CD4-positive, alpha-beta T cell (primary cell): ENCODE measurements at regions not wholly inside any gene's neighbourhood (a gene's known extent, or its start where the extent isn't known, plus 50 kb on each side); places are given as distances from the start of the nearest gene placed in this dataset.

ENCODE experiments used
- ATAC-seq: fragments of 200-7000 bp; cut with Tn5 transposase; one replicate; pipeline ENCODE4 v1.10.0; 2022; ENCODE audit warnings: mild to moderate bottlenecking; ENCODE audit not compliant: poor library complexity
- CTCF ChIA-PET: fragments of 350-600 bp; sonication (Branson Sonifier 250); formaldehyde crosslinking; loops from one replicate; lab custom pipeline; 2021; ENCODE audit warnings: antibody characterized with exemption, inconsistent platforms; lab: Charles Lee
- POLR2A ChIA-PET: fragments of 350-600 bp; sonication (Branson Sonifier 250); formaldehyde crosslinking; loops from one replicate; lab custom pipeline; 2021; ENCODE audit warnings: antibody characterized with exemption, inconsistent platforms; lab: Charles Lee
- DNase-seq, 14 experiments: peaks; one replicate each; pipeline ENCODE4 v3.0.0-alpha.2; 2013 to 2020; ENCODE audit warnings: mixed read lengths in 2 of 14
- H3K27ac ChIP-seq, 2 donors: one replicate each; pipeline versions ENCODE4 v1.5.1 to v1.7.0; 2013; ENCODE audit warnings: low read length in 2 of 2, low read depth in 1 of 2, mild to moderate bottlenecking in 1 of 2
- H3K27me3 ChIP-seq, 2 experiments: 1 replicate in 1 of 2; 2 replicates in 1 of 2; pipeline versions ENCODE4 v1.6.1 to v1.7.0; 2013; ENCODE audit warnings: low read length in 2 of 2, control low read depth in 1 of 2, mild to moderate bottlenecking in 1 of 2, moderate library complexity in 1 of 2; ENCODE audit not compliant: insufficient read depth in 2 of 2, control insufficient read depth in 1 of 2
- H3K36me3 ChIP-seq: one replicate; pipeline ENCODE4 v1.6.1; 2013; ENCODE audit warnings: low read length, control low read depth; ENCODE audit not compliant: insufficient read depth
- H3K4me1 ChIP-seq: one replicate; pipeline ENCODE4 v1.6.1; 2013; ENCODE audit warnings: low read length, control low read depth; ENCODE audit not compliant: insufficient read depth
- H3K4me3 ChIP-seq: one replicate; pipeline ENCODE4 v1.5.1; 2013; ENCODE audit warnings: mild to moderate bottlenecking, low read length, moderate library complexity
- H3K9me3 ChIP-seq, 2 experiments: 1 replicate in 1 of 2; 2 replicates in 1 of 2; pipeline versions ENCODE4 v1.6.1 to v1.7.0; 2013; ENCODE audit warnings: low read length in 2 of 2, mild to moderate bottlenecking in 2 of 2, control low read depth in 1 of 2, moderate library complexity in 1 of 2; ENCODE audit not compliant: control insufficient read depth in 1 of 2, insufficient read depth in 1 of 2
- H3K27ac Mint-ChIP-seq: one replicate; pipeline ENCODE4 v1.8.0; 2020; ENCODE audit warnings: mixed read lengths
- H3K27me3 Mint-ChIP-seq: one replicate; pipeline ENCODE4 v1.8.0; 2021; ENCODE audit warnings: mixed read lengths
- H3K36me3 Mint-ChIP-seq: one replicate; pipeline ENCODE4 v1.8.0; 2021; ENCODE audit warnings: low read depth, mixed read lengths
- H3K4me1 Mint-ChIP-seq: one replicate; pipeline ENCODE4 v1.8.0; 2021; ENCODE audit warnings: low read depth, mixed read lengths
- H3K4me3 Mint-ChIP-seq: one replicate; pipeline ENCODE4 v1.8.0; 2020; ENCODE audit warnings: mild to moderate bottlenecking, mixed read lengths
- H3K9me3 Mint-ChIP-seq: one replicate; pipeline ENCODE4 v1.8.0; 2020; ENCODE audit warnings: mixed read lengths
- intact Hi-C, 2 experiments: fragments of 100-400 bp; cut with DNase I in 1 of 2; cut with micrococcal nuclease in 1 of 2; formaldehyde crosslinking; loops; one replicate each; pipeline versions ENCODE4 v1.15.1 to v1.9.0; 2023 to 2025; cut with DNase I, micrococcal nuclease
- TF ChIP-seq, protein P1 (sequence below): fragments of 200-600 bp; IDR thresholded peaks from one replicate; pipeline ENCODE4 v1.8.0; 2022; ENCODE audit warnings: antibody characterized with exemption, mild to moderate bottlenecking

GRCh38 chr13:87087741-87088140 is 583.4 kb upstream of the SLITRK5 start:
- Mint-ChIP-seq H3K9me3 (no peaks in the 10 kb centered on the region), H3K4me3 (no peak overlapping the region), H3K27ac (no peak overlapping the region), H3K36me3 (no peaks in the 10 kb centered on the region), H3K4me1 (no peaks in the 10 kb centered on the region), H3K27me3 (no peaks in the 10 kb centered on the region)
- H3K9me3 ChIP-seq: peaks cover 0 to 7% of the 10 kb centered on the region in 2 experiments
- no peaks in the 10 kb centered on the region for H3K4me1 ChIP-seq
- TF ChIP-seq, protein P1, sequence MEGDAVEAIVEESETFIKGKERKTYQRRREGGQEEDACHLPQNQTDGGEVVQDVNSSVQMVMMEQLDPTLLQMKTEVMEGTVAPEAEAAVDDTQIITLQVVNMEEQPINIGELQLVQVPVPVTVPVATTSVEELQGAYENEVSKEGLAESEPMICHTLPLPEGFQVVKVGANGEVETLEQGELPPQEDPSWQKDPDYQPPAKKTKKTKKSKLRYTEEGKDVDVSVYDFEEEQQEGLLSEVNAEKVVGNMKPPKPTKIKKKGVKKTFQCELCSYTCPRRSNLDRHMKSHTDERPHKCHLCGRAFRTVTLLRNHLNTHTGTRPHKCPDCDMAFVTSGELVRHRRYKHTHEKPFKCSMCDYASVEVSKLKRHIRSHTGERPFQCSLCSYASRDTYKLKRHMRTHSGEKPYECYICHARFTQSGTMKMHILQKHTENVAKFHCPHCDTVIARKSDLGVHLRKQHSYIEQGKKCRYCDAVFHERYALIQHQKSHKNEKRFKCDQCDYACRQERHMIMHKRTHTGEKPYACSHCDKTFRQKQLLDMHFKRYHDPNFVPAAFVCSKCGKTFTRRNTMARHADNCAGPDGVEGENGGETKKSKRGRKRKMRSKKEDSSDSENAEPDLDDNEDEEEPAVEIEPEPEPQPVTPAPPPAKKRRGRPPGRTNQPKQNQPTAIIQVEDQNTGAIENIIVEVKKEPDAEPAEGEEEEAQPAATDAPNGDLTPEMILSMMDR: no peak
- H3K27ac ChIP-seq: no peak overlapping the region
- H3K4me3 ChIP-seq: no peak overlapping the region
- no peak for ATAC-seq
- CTCF ChIA-PET: interaction anchor here (1.0 kb wide), 1 partner anchor 40 kb away, joined by 3 read pairs; no protein-coding TSS in a partner anchor
- no peaks in the 10 kb centered on the region for H3K36me3 ChIP-seq
- POLR2A ChIA-PET: interaction anchor here (0.5 kb wide), 1 partner anchor 684 kb away, joined by 7 read pairs; no protein-coding TSS in a partner anchor
- intact Hi-C loops: no loop called here
- DNase-seq: no peak
- H3K27me3 ChIP-seq: no peaks in the 10 kb centered on the region

DNA sequence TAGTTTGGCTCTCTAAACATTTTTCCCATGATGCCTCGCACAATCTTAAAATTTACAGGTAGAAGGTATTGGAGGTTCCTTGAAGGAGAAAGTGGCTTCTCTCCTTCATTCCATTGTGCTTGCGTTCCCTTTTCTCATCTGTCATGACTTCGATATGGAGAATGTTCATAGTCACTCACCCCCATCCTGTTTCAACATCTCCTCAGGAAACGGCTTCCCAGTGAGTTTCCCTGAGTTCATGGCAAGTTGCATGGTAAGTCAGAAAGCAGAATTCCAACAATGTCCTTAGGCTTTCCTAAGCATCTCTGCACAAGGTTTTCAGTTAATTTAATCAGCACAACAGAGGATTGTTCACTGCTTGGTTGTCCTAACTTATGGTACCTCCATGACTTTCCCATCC is 581.8 kb upstream of the SLITRK5 start:
- H3K4me1 Mint-ChIP-seq: no peaks in the 10 kb centered on the region
- no peak overlapping the region for H3K27ac Mint-ChIP-seq
- Histone ChIP-seq H3K4me3 (no peak overlapping the region), H3K9me3 (peaks cover 0 to 7% of the 10 kb centered on the region in 2 experiments), H3K27ac (no peak overlapping the region), H3K27me3 (no peaks in the 10 kb centered on the region), H3K36me3 (no peaks in the 10 kb centered on the region), H3K4me1 (no peaks in the 10 kb centered on the region)
- POLR2A ChIA-PET: no interaction called here
- TF ChIP-seq, protein P1: no peak
- intact Hi-C loops: no loop called here
- CTCF ChIA-PET: no interaction called here
- H3K27me3 Mint-ChIP-seq: no peaks in the 10 kb centered on the region
- ATAC-seq (no peak), DNase-seq (no peak)
- H3K4me3 Mint-ChIP-seq: no peak overlapping the region
- H3K9me3 Mint-ChIP-seq: no peaks in the 10 kb centered on the region
- no peaks in the 10 kb centered on the region for H3K36me3 Mint-ChIP-seq

DNA sequence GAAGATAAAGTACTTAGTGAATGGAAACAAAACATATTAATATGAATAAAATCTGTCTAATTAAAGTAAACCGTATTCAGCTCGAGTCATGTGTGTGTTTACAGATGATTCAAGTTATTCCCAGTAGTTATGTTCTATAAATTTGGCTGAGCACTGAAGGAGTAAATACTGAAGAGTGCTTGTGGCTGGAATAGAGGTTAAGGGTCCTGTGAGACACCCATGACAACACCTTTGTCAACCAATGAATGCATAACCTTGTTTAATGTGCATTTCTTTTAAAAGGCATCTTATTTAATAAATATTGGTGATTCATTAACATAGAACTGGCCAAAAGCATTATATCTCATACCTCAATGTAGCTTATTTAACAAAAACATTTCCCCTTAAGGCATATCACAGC is 577.8 kb upstream of the SLITRK5 start:
- Mint-ChIP-seq H3K36me3 (no peaks in the 10 kb centered on the region), H3K27ac (no peak overlapping the region), H3K27me3 (no peaks in the 10 kb centered on the region), H3K9me3 (no peaks in the 10 kb centered on the region), H3K4me1 (no peaks in the 10 kb centered on the region), H3K4me3 (no peak overlapping the region)
- DNase-seq: no peak
- ChIA-PET POLR2A (no interaction called here), CTCF (no interaction called here)
- Histone ChIP-seq H3K4me1 (no peaks in the 10 kb centered on the region), H3K36me3 (no peaks in the 10 kb centered on the region), H3K27me3 (no peaks in the 10 kb centered on the region), H3K9me3 (peaks cover 0 to 4% of the 10 kb centered on the region in 2 experiments), H3K4me3 (no peak overlapping the region), H3K27ac (no peak overlapping the region)
- TF ChIP-seq, protein P1: no peak
- ATAC-seq: no peak
- intact Hi-C loops: no loop called here
